ENCODE measurements at regions not wholly inside any gene's neighbourhood (a gene's known extent, or its start where the extent isn't known, plus 50 kb on each side); places are given as distances from the start of the nearest gene placed in this dataset.

- TF ChIP-seq CTCF (conservative IDR thresholded peaks at IDR 0.05) (no peak), EZH2 (IDR thresholded peaks at IDR 0.05; ENCODE audit: low read depth) (no peak)
Observed at GRCh38 chr6:93676581-93676980, 257.2 kb upstream of the EPHA7 start.
